ENCODE measurements at regions not wholly inside any gene's neighbourhood (a gene's known extent, or its start where the extent isn't known, plus 50 kb on each side); places are given as distances from the start of the nearest gene placed in this dataset.

GRCh38 chr7:54345746-54346145, 196.4 kb upstream of the VSTM2A start:
- intact Hi-C loops (cut with DNase I; ENCODE audit: low total_unique reads) = no loop called here
- Histone ChIP-seq H3K27ac (no peak overlapping the region), H3K4me3 (no peak overlapping the region), H3K4me1 (no peaks in the 10 kb centered on the region), H3K9me3 (no peaks in the 10 kb centered on the region), H3K36me3 (ENCODE audit: low read depth, missing control alignments) (no peaks in the 10 kb centered on the region), H3K27me3 (no peaks in the 10 kb centered on the region)
- 80 to 84% methylated on average over 1 of the region's 1 CpG for WGBS, 2 donors
- DNase-seq = no peak
- no peak for TF ChIP-seq POLR2A (IDR thresholded peaks at IDR 0.05)
- no peak for TF ChIP-seq CTCF (IDR thresholded peaks at IDR 0.05)

- H3K4me3 ChIP-seq = no peak overlapping the region
- intact Hi-C loops (cut with DNase I; ENCODE audit: low total_unique reads) = no loop called here
- no peaks in the 10 kb centered on the region for H3K9me3 ChIP-seq
- H3K27me3 ChIP-seq = no peaks in the 10 kb centered on the region
- no peaks in the 10 kb centered on the region for H3K36me3 ChIP-seq (ENCODE audit: low read depth, missing control alignments)
- TF ChIP-seq CTCF (IDR thresholded peaks at IDR 0.05) (no peak), POLR2A (IDR thresholded peaks at IDR 0.05) (no peak)
- no peak overlapping the region for H3K27ac ChIP-seq
- DNase-seq = no peak
- 37 to 54% methylated on average over 3 of the region's 3 CpGs for WGBS, 2 donors
- H3K4me1 ChIP-seq = no peaks in the 10 kb centered on the region
These were observed 192.9 kb upstream of the VSTM2A start for GRCh38 chr7:54349229-54349628.

- H3K4me1 ChIP-seq = no peaks in the 10 kb centered on the region
- no peak overlapping the region for H3K27ac ChIP-seq
- no peak for TF ChIP-seq CTCF (IDR thresholded peaks at IDR 0.05)
- TF ChIP-seq POLR2A (IDR thresholded peaks at IDR 0.05) = no peak
- H3K36me3 ChIP-seq (ENCODE audit: low read depth, missing control alignments) = no peaks in the 10 kb centered on the region
- intact Hi-C loops (cut with DNase I; ENCODE audit: low total_unique reads) = no loop called here
- H3K4me3 ChIP-seq = no peak overlapping the region
- WGBS, 2 donors = 32 to 53% methylated on average over 8 of the region's 8 CpGs
- no peaks in the 10 kb centered on the region for H3K9me3 ChIP-seq
- peak; percentile 49 for DNase-seq
- no peaks in the 10 kb centered on the region for H3K27me3 ChIP-seq
These were observed 187.7 kb upstream of the VSTM2A start for GRCh38 chr7:54354436-54354835.

- no peaks in the 10 kb centered on the region for H3K36me3 ChIP-seq (ENCODE audit: low read depth, missing control alignments)
- 79 to 81% methylated on average over 1 of the region's 1 CpG for WGBS, 2 donors
- H3K27me3 ChIP-seq = no peaks in the 10 kb centered on the region
- no peak for DNase-seq
- intact Hi-C loops (cut with DNase I; ENCODE audit: low total_unique reads) = no loop called here
- H3K27ac ChIP-seq = no peak overlapping the region
- H3K4me1 ChIP-seq = no peaks in the 10 kb centered on the region
- TF ChIP-seq CTCF (IDR thresholded peaks at IDR 0.05) = no peak
- TF ChIP-seq POLR2A (IDR thresholded peaks at IDR 0.05) = no peak
- H3K4me3 ChIP-seq = no peak overlapping the region
- no peaks in the 10 kb centered on the region for H3K9me3 ChIP-seq
These were observed 186.3 kb upstream of the VSTM2A start for GRCh38 chr7:54355842-54356241.

- intact Hi-C loops (cut with DNase I; ENCODE audit: low total_unique reads) = no loop called here
- Histone ChIP-seq H3K36me3 (ENCODE audit: low read depth, missing control alignments) (no peaks in the 10 kb centered on the region), H3K4me1 (no peaks in the 10 kb centered on the region), H3K27me3 (no peaks in the 10 kb centered on the region), H3K4me3 (no peak overlapping the region), H3K9me3 (no peaks in the 10 kb centered on the region), H3K27ac (no peak overlapping the region)
- 68 to 72% methylated on average over 6 of the region's 6 CpGs for WGBS, 2 donors
- TF ChIP-seq CTCF (IDR thresholded peaks at IDR 0.05) (no peak), POLR2A (IDR thresholded peaks at IDR 0.05) (no peak)
- DNase-seq = no peak
These were observed 181.9 kb upstream of the VSTM2A start for GRCh38 chr7:54360075-54360840.
